ENCODE measurements at regions not wholly inside any gene's neighbourhood (a gene's known extent, or its start where the extent isn't known, plus 50 kb on each side); places are given as distances from the start of the nearest gene placed in this dataset.

DNA sequence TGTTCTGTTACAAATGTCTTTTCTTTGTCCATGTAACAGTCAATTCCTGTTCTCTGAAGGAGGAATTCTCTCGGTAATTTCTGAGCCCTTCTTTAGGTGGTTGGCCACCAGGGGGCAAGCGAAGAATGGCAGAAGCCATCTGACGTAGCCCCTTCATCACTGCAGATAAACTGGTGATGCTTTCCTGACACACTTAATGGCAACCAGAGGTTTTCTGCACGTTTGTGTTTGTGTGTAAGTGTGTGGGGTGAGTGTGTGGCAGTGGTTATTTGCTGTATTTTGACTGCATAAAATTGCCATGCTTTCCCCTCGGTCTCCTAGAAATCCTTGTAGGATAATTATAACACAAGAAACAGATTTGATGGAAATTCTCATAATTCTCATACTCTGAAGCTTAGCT, 64.8 kb upstream of the STOX2 start (continued):
- TF ChIP-seq CSDE1 (IDR thresholded peaks at IDR 0.05), result no peak
- TF ChIP-seq PTRF (tag; IDR thresholded peaks at IDR 0.05), result no peak
- no peak for TF ChIP-seq ZNF146 (CRISPR knock-in tag; IDR thresholded peaks at IDR 0.05; ENCODE audit: unreplicated experiment)
- TF ChIP-seq NCOA6 (IDR thresholded peaks at IDR 0.05), result no peak
- TF ChIP-seq CREB1 (IDR thresholded peaks at IDR 0.05), result peak; percentile 39; the same call in 1 of the 2 replicates
- no peak for TF ChIP-seq CREB1 (CRISPR knock-in tag; IDR thresholded peaks at IDR 0.05)
- no peak for TF ChIP-seq MCM2 (IDR thresholded peaks at IDR 0.05; ENCODE audit: low read depth)
- no peak for TF ChIP-seq ZKSCAN1 (IDR thresholded peaks at IDR 0.05; ENCODE audit: low read depth, low read length)
- TF ChIP-seq, protein P1, sequence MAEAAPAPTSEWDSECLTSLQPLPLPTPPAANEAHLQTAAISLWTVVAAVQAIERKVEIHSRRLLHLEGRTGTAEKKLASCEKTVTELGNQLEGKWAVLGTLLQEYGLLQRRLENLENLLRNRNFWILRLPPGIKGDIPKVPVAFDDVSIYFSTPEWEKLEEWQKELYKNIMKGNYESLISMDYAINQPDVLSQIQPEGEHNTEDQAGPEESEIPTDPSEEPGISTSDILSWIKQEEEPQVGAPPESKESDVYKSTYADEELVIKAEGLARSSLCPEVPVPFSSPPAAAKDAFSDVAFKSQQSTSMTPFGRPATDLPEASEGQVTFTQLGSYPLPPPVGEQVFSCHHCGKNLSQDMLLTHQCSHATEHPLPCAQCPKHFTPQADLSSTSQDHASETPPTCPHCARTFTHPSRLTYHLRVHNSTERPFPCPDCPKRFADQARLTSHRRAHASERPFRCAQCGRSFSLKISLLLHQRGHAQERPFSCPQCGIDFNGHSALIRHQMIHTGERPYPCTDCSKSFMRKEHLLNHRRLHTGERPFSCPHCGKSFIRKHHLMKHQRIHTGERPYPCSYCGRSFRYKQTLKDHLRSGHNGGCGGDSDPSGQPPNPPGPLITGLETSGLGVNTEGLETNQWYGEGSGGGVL (CRISPR knock-in tag; IDR thresholded peaks at IDR 0.05), result no peak
- no peak for TF ChIP-seq RBM25 (IDR thresholded peaks at IDR 0.05; ENCODE audit: low read depth, low read length, severe bottlenecking)
- TF ChIP-seq, protein P2, sequence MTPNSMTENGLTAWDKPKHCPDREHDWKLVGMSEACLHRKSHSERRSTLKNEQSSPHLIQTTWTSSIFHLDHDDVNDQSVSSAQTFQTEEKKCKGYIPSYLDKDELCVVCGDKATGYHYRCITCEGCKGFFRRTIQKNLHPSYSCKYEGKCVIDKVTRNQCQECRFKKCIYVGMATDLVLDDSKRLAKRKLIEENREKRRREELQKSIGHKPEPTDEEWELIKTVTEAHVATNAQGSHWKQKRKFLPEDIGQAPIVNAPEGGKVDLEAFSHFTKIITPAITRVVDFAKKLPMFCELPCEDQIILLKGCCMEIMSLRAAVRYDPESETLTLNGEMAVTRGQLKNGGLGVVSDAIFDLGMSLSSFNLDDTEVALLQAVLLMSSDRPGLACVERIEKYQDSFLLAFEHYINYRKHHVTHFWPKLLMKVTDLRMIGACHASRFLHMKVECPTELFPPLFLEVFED (CRISPR knock-in tag; conservative IDR thresholded peaks at IDR 0.05), result no peak
- no peak for TF ChIP-seq HDAC8 (tag; IDR thresholded peaks at IDR 0.05)
- TF ChIP-seq, protein P3, sequence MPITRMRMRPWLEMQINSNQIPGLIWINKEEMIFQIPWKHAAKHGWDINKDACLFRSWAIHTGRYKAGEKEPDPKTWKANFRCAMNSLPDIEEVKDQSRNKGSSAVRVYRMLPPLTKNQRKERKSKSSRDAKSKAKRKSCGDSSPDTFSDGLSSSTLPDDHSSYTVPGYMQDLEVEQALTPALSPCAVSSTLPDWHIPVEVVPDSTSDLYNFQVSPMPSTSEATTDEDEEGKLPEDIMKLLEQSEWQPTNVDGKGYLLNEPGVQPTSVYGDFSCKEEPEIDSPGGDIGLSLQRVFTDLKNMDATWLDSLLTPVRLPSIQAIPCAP (CRISPR knock-in tag; IDR thresholded peaks at IDR 0.05; ENCODE audit: borderline replicate concordance), result no peak
- TF ChIP-seq ZNF583 (CRISPR knock-in tag; IDR thresholded peaks at IDR 0.05), result no peak
- no peak for TF ChIP-seq ZNF253 (CRISPR knock-in tag; conservative IDR thresholded peaks at IDR 0.05)
- no peak for TF ChIP-seq ZNF75A (CRISPR knock-in tag; IDR thresholded peaks at IDR 0.05)
- peak; percentile 88 for TF ChIP-seq SMC3 (conservative IDR thresholded peaks at IDR 0.05; ENCODE audit: insufficient read depth, low read depth, low read length)
- no peak for TF ChIP-seq MLLT1 (IDR thresholded peaks at IDR 0.05)
- no peak for TF ChIP-seq TEAD1 (CRISPR knock-in tag; IDR thresholded peaks at IDR 0.05)
- no peak for TF ChIP-seq SPI1 (IDR thresholded peaks at IDR 0.05; ENCODE audit: borderline replicate concordance, low read depth, low read length)
- no peak for TF ChIP-seq ZNF57 (CRISPR knock-in tag; IDR thresholded peaks at IDR 0.05)
- TF ChIP-seq, protein P4, sequence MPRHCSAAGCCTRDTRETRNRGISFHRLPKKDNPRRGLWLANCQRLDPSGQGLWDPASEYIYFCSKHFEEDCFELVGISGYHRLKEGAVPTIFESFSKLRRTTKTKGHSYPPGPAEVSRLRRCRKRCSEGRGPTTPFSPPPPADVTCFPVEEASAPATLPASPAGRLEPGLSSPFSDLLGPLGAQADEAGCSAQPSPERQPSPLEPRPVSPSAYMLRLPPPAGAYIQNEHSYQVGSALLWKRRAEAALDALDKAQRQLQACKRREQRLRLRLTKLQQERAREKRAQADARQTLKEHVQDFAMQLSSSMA (CRISPR knock-in tag; IDR thresholded peaks at IDR 0.05), result no peak
- TF ChIP-seq TBL1XR1 (IDR thresholded peaks at IDR 0.05; ENCODE audit: low read length in 2 of 2), result no peak
- TF ChIP-seq STAG1 (CRISPR knock-in tag; IDR thresholded peaks at IDR 0.05; ENCODE audit: borderline replicate concordance), result peak; percentile 62; the same call in 1 of the 2 replicates
- TF ChIP-seq FUS (optimal IDR thresholded peaks at IDR 0.05; ENCODE audit: low read depth, low read length), result no peak
- no peak for TF ChIP-seq ZNF436 (CRISPR knock-in tag; IDR thresholded peaks at IDR 0.05)
- TF ChIP-seq ZNF696 (CRISPR knock-in tag; conservative IDR thresholded peaks at IDR 0.05), result no peak
